ENCODE measurements at regions not wholly inside any gene's neighbourhood (a gene's known extent, or its start where the extent isn't known, plus 50 kb on each side); places are given as distances from the start of the nearest gene placed in this dataset.

GRCh38 chr13:78732445-78733017 is 73.6 kb upstream of the OBI1 start:
- Histone ChIP-seq H3K27ac (ENCODE audit: low read depth, low read length) (no peak overlapping the region), H3K36me3 (ENCODE audit: control insufficient read depth in 2 of 3, insufficient read depth in 3 of 3, low read length in 3 of 3) (no peaks in the 10 kb centered on the region), H3K4me1 (ENCODE audit: control insufficient read depth in 2 of 2, insufficient read depth in 2 of 2, low read length in 2 of 2) (no peaks in the 10 kb centered on the region), H3K27me3 (ENCODE audit: control insufficient read depth in 2 of 2, insufficient read depth in 2 of 2, low read length in 2 of 2) (no peaks in the 10 kb centered on the region), H3K4me3 (ENCODE audit: low read length) (no peak overlapping the region), H3K9me3 (ENCODE audit: control insufficient read depth in 2 of 3, low read length in 3 of 3) (no peaks in the 10 kb centered on the region)
- H3K4me1 Mint-ChIP-seq: no peaks in the 10 kb centered on the region
- no peak for DNase-seq
- H3K4me3 Mint-ChIP-seq: no peak overlapping the region
- CTCF ChIA-PET: no interaction called here
- no peaks in the 10 kb centered on the region for H3K36me3 Mint-ChIP-seq
- POLR2A ChIA-PET: no interaction called here
- intact Hi-C loops (cut with micrococcal nuclease): no loop called here
- H3K27me3 Mint-ChIP-seq: peaks cover 8 to 32% (median 29%) of the 10 kb centered on the region in 5 donors
- peaks cover 0 to 5% (median 0%) of the 10 kb centered on the region in 11 donors for H3K9me3 Mint-ChIP-seq
- no peak overlapping the region for H3K27ac Mint-ChIP-seq
- no peak for ATAC-seq

- Histone ChIP-seq H3K27ac (ENCODE audit: low read depth, low read length) (no peak overlapping the region), H3K4me3 (ENCODE audit: low read length) (no peak overlapping the region), H3K27me3 (ENCODE audit: control insufficient read depth in 2 of 2, insufficient read depth in 2 of 2, low read length in 2 of 2) (peaks cover 0 to 4% of the 10 kb centered on the region in 2 donors), H3K36me3 (ENCODE audit: control insufficient read depth in 2 of 3, insufficient read depth in 3 of 3, low read length in 3 of 3) (no peaks in the 10 kb centered on the region), H3K4me1 (ENCODE audit: control insufficient read depth in 2 of 2, insufficient read depth in 2 of 2, low read length in 2 of 2) (no peaks in the 10 kb centered on the region), H3K9me3 (ENCODE audit: control insufficient read depth in 2 of 3, low read length in 3 of 3) (no peaks in the 10 kb centered on the region)
- CTCF ChIA-PET: no interaction called here
- H3K27me3 Mint-ChIP-seq: peaks cover 11 to 34% (median 28%) of the 10 kb centered on the region in 5 donors
- no peaks in the 10 kb centered on the region for H3K36me3 Mint-ChIP-seq
- H3K4me1 Mint-ChIP-seq: no peaks in the 10 kb centered on the region
- H3K4me3 Mint-ChIP-seq: no peak overlapping the region
- ATAC-seq (no peak), DNase-seq (no peak)
- H3K9me3 Mint-ChIP-seq: peaks cover 0 to 5% (median 0%) of the 10 kb centered on the region in 11 donors
- POLR2A ChIA-PET: no interaction called here
- intact Hi-C loops (cut with micrococcal nuclease): no loop called here
- no peak overlapping the region for H3K27ac Mint-ChIP-seq
These were observed 63.7 kb upstream of the OBI1 start for GRCh38 chr13:78722700-78723099.

GRCh38 chr13:78719367-78719766 is 60.4 kb upstream of the OBI1 start:
- H3K36me3 ChIP-seq (ENCODE audit: control insufficient read depth in 2 of 3, insufficient read depth in 3 of 3, low read length in 3 of 3): no peaks in the 10 kb centered on the region
- no peak overlapping the region for H3K4me3 Mint-ChIP-seq

GRCh38 chr13:78714717-78715116 is 55.8 kb upstream of the OBI1 start:
- CTCF ChIA-PET: no interaction called here
- no peak for DNase-seq
- Histone ChIP-seq H3K9me3 (ENCODE audit: control insufficient read depth in 2 of 3, low read length in 3 of 3) (no peaks in the 10 kb centered on the region), H3K27ac (ENCODE audit: low read depth, low read length) (no peak overlapping the region), H3K36me3 (ENCODE audit: control insufficient read depth in 2 of 3, insufficient read depth in 3 of 3, low read length in 3 of 3) (no peaks in the 10 kb centered on the region), H3K4me1 (ENCODE audit: control insufficient read depth in 2 of 2, insufficient read depth in 2 of 2, low read length in 2 of 2) (no peaks in the 10 kb centered on the region), H3K27me3 (ENCODE audit: control insufficient read depth in 2 of 2, insufficient read depth in 2 of 2, low read length in 2 of 2) (no peaks in the 10 kb centered on the region), H3K4me3 (ENCODE audit: low read length) (no peak overlapping the region)
- ATAC-seq: no peak
- POLR2A ChIA-PET: no interaction called here
- peaks cover 0 to 7% (median 6%) of the 10 kb centered on the region in 7 donors for H3K4me1 Mint-ChIP-seq
- no peaks in the 10 kb centered on the region for H3K9me3 Mint-ChIP-seq
- no peak overlapping the region for H3K27ac Mint-ChIP-seq
- H3K36me3 Mint-ChIP-seq: no peaks in the 10 kb centered on the region
- H3K4me3 Mint-ChIP-seq: no peak overlapping the region
- intact Hi-C loops (cut with micrococcal nuclease): no loop called here
- peaks cover 0 to 27% (median 18%) of the 10 kb centered on the region in 5 donors for H3K27me3 Mint-ChIP-seq

More at GRCh38 chr13:78719367-78719766, 60.4 kb upstream of the OBI1 start:
- Mint-ChIP-seq H3K4me1 (peaks cover 0 to 7% (median 6%) of the 10 kb centered on the region in 7 donors), H3K27ac (no peak overlapping the region), H3K27me3 (peaks cover 6 to 25% (median 17%) of the 10 kb centered on the region in 5 donors), H3K36me3 (no peaks in the 10 kb centered on the region), H3K9me3 (no peaks in the 10 kb centered on the region)
- ChIA-PET CTCF (no interaction called here), POLR2A (no interaction called here)
- peaks cover 0 to under 1% of the 10 kb centered on the region in 2 donors for H3K27me3 ChIP-seq (ENCODE audit: control insufficient read depth in 2 of 2, insufficient read depth in 2 of 2, low read length in 2 of 2)
- intact Hi-C loops (cut with micrococcal nuclease): no loop called here
- ATAC-seq (no peak), DNase-seq (no peak)
- no peak overlapping the region for H3K27ac ChIP-seq (ENCODE audit: low read depth, low read length)
- no peak overlapping the region for H3K4me3 ChIP-seq (ENCODE audit: low read length)
- no peaks in the 10 kb centered on the region for H3K9me3 ChIP-seq (ENCODE audit: control insufficient read depth in 2 of 3, low read length in 3 of 3)
- no peaks in the 10 kb centered on the region for H3K4me1 ChIP-seq (ENCODE audit: control insufficient read depth in 2 of 2, insufficient read depth in 2 of 2, low read length in 2 of 2)

DNA sequence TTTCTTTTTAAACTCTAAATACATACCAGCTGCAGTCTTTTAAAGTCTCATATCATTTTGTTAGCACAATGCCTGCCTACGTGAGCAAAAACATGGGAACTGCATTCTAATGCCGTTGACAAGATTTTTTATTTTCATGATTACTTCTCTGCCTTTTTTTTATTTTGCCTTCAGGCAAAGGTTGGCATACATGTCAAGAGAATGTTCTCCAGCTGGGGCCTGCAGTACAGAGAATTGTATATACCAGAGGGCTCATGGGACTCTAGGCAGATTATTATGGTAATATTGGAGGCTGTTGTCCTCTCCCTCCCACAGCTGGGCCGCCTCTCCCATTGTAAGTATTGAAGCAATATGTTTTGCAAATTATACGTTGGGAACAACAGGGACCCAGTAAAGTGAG is 53.9 kb upstream of the OBI1 start:
- H3K27ac Mint-ChIP-seq: no peak overlapping the region
- ChIA-PET CTCF (no interaction called here), POLR2A (no interaction called here)
- intact Hi-C loops (cut with micrococcal nuclease): no loop called here
- ATAC-seq (no peak), DNase-seq (no peak)
- peaks cover 0 to 2% (median 0%) of the 10 kb centered on the region in 11 donors for H3K9me3 Mint-ChIP-seq
- no peaks in the 10 kb centered on the region for H3K36me3 ChIP-seq (ENCODE audit: control insufficient read depth in 2 of 3, insufficient read depth in 3 of 3, low read length in 3 of 3)
- no peaks in the 10 kb centered on the region for H3K27me3 ChIP-seq (ENCODE audit: control insufficient read depth in 2 of 2, insufficient read depth in 2 of 2, low read length in 2 of 2)
- no peak overlapping the region for H3K4me3 Mint-ChIP-seq
- no peaks in the 10 kb centered on the region for H3K36me3 Mint-ChIP-seq
- H3K9me3 ChIP-seq (ENCODE audit: control insufficient read depth in 2 of 3, low read length in 3 of 3): no peaks in the 10 kb centered on the region
- H3K4me1 ChIP-seq (ENCODE audit: control insufficient read depth in 2 of 2, insufficient read depth in 2 of 2, low read length in 2 of 2): no peaks in the 10 kb centered on the region
- H3K4me1 Mint-ChIP-seq: peaks cover 0 to 7% (median 6%) of the 10 kb centered on the region in 7 donors
- no peak overlapping the region for H3K27ac ChIP-seq (ENCODE audit: low read depth, low read length)
- peaks cover 0 to 36% (median 22%) of the 10 kb centered on the region in 5 donors for H3K27me3 Mint-ChIP-seq
- H3K4me3 ChIP-seq (ENCODE audit: low read length): no peak overlapping the region

- no peaks in the 10 kb centered on the region for H3K4me1 Mint-ChIP-seq
- H3K27me3 Mint-ChIP-seq: peaks cover 0 to 37% (median 28%) of the 10 kb centered on the region in 5 donors
- DNase-seq: no peak
- POLR2A ChIA-PET: no interaction called here
- peaks cover 0 to 10% (median 4%) of the 10 kb centered on the region in 11 donors for H3K9me3 Mint-ChIP-seq
- H3K36me3 Mint-ChIP-seq: peaks cover 0 to 4% (median 0%) of the 10 kb centered on the region in 5 donors
- H3K27ac ChIP-seq (ENCODE audit: low read depth, low read length): no peak overlapping the region
- ATAC-seq: no peak
- no peak overlapping the region for H3K4me3 ChIP-seq (ENCODE audit: low read length)
- CTCF ChIA-PET: no interaction called here
- no peaks in the 10 kb centered on the region for H3K27me3 ChIP-seq (ENCODE audit: control insufficient read depth in 2 of 2, insufficient read depth in 2 of 2, low read length in 2 of 2)
- no peaks in the 10 kb centered on the region for H3K36me3 ChIP-seq (ENCODE audit: control insufficient read depth in 2 of 3, insufficient read depth in 3 of 3, low read length in 3 of 3)
- no peak overlapping the region for H3K27ac Mint-ChIP-seq
- no peaks in the 10 kb centered on the region for H3K9me3 ChIP-seq (ENCODE audit: control insufficient read depth in 2 of 3, low read length in 3 of 3)
- no peak overlapping the region for H3K4me3 Mint-ChIP-seq
- H3K4me1 ChIP-seq (ENCODE audit: control insufficient read depth in 2 of 2, insufficient read depth in 2 of 2, low read length in 2 of 2): no peaks in the 10 kb centered on the region
- intact Hi-C loops (cut with micrococcal nuclease): no loop called here
These were observed 50.1 kb upstream of the OBI1 start for GRCh38 chr13:78709028-78709427.

Data from naive thymus-derived CD4-positive, alpha-beta T cell (primary cell).